ENCODE measurements at regions not wholly inside any gene's neighbourhood (a gene's known extent, or its start where the extent isn't known, plus 50 kb on each side); places are given as distances from the start of the nearest gene placed in this dataset.

DNA sequence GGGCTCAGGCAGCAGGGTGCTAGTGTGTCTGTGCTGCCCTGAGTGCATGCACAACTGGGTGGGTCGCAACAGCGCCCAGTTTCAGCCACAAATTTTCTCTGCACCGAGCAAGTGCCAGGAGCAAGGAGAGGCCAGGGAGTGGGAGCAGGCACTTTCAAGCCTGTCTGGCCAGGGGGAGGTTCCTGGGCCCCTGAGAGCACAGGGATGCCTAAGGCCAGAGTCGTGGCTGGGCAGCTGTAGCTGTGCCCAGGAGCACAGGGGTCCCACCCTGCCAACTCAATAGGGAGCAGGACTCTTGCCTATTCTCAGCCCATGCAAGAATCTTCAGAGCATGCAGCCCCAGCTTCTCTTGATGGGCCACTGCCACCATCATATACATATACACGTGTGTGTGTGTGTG lies 1577.4 kb downstream of the KCNT2 start:
- no peak overlapping the region for H3K4me3 ChIP-seq (ENCODE audit: low read depth, low read length)
- no peak for DNase-seq (ENCODE audit: low read depth)
- TF ChIP-seq, protein P1, sequence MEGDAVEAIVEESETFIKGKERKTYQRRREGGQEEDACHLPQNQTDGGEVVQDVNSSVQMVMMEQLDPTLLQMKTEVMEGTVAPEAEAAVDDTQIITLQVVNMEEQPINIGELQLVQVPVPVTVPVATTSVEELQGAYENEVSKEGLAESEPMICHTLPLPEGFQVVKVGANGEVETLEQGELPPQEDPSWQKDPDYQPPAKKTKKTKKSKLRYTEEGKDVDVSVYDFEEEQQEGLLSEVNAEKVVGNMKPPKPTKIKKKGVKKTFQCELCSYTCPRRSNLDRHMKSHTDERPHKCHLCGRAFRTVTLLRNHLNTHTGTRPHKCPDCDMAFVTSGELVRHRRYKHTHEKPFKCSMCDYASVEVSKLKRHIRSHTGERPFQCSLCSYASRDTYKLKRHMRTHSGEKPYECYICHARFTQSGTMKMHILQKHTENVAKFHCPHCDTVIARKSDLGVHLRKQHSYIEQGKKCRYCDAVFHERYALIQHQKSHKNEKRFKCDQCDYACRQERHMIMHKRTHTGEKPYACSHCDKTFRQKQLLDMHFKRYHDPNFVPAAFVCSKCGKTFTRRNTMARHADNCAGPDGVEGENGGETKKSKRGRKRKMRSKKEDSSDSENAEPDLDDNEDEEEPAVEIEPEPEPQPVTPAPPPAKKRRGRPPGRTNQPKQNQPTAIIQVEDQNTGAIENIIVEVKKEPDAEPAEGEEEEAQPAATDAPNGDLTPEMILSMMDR (IDR thresholded peaks at IDR 0.05; ENCODE audit: insufficient read depth, low read depth, low read length) = no peak

DNA sequence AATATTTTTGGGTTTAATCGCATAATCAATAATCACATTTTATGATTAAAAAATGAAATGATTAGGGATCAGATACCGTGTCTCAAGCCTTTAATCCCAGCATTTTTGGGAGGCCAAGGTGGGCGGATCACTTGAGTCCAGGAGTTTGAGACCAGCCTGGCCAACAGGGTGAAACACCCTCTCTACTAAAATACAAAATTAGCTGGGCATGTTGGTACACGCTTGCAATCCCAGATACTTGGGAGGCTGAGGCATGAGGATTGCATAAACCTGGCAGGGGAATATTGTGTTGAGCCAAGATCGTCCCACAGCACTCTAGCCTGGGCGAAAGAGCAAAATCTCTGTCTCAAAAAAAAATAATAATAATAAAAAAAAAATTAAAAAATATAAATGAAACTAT lies 1581.4 kb downstream of the KCNT2 start:
- DNase-seq (ENCODE audit: low read depth) = no peak
- TF ChIP-seq, protein P1 (IDR thresholded peaks at IDR 0.05; ENCODE audit: insufficient read depth, low read depth, low read length) = no peak
- no peak overlapping the region for H3K4me3 ChIP-seq (ENCODE audit: low read depth, low read length)

DNA sequence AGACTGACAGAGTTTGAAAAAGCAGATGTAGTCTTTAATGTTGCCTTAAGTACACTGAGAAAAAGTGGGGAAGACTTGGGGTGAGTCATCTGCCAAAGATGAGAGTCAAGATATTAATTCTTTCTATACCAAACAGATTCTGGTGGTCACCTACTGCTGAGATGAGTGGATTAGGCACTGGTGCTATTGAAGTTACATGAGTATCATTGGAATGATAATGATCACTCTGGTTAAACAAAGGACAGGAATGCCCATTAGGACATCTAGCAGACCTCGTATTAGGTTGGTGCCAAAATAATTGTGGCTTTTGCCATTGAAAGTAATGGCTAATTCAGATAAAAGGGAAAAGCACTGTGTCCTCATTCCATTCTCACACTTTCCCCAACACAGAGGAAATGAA lies 1588.9 kb downstream of the KCNT2 start:
- TF ChIP-seq, protein P1 (IDR thresholded peaks at IDR 0.05; ENCODE audit: insufficient read depth, low read depth, low read length) = no peak
- H3K4me3 ChIP-seq (ENCODE audit: low read depth, low read length) = no peak overlapping the region
- no peak for DNase-seq (ENCODE audit: low read depth)

DNA sequence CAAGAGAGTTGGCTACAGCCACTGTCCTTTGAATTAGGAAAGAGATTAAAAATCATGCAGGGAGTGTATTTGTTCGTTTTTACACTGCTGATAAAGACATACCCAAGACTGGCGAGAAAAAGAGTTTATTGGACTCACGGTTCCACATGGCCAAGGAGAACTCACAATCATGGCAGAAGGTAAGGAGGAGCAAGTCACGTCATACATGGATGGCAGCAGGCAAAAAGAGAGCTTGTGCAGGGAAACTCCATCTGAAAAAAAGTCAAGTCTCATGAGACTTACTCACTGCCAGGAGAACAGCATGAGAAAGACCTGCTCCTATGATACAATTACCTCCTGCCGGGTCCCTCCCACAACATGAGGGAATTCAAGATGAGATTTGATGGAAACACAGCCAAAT lies 1595.2 kb downstream of the KCNT2 start:
- no peak for DNase-seq (ENCODE audit: low read depth)
- no peak overlapping the region for H3K4me3 ChIP-seq (ENCODE audit: low read depth, low read length)
- TF ChIP-seq, protein P1 (IDR thresholded peaks at IDR 0.05; ENCODE audit: insufficient read depth, low read depth, low read length) = no peak

DNA sequence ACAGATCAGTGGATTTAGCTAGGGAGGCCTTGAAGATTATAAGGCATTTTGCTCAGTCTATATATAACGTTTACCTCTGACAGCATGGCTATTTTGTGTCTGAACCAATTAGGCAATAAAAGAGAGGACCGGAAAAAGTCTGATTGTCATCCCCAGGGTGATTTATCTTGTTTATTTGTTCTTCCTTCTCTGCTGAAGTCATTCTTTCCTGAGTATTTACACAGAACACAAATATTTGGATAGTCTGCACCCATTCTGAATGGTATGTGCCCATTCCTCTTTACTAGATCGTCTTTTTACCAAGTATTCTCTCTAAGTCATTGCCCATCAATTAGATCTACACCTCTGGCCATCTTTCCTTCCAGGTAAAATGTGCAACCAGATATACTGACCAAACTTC lies 1602.9 kb downstream of the KCNT2 start:
- TF ChIP-seq, protein P1 (IDR thresholded peaks at IDR 0.05; ENCODE audit: insufficient read depth, low read depth, low read length) = no peak
- no peak overlapping the region for H3K4me3 ChIP-seq (ENCODE audit: low read depth, low read length)
- no peak for DNase-seq (ENCODE audit: low read depth)

DNA sequence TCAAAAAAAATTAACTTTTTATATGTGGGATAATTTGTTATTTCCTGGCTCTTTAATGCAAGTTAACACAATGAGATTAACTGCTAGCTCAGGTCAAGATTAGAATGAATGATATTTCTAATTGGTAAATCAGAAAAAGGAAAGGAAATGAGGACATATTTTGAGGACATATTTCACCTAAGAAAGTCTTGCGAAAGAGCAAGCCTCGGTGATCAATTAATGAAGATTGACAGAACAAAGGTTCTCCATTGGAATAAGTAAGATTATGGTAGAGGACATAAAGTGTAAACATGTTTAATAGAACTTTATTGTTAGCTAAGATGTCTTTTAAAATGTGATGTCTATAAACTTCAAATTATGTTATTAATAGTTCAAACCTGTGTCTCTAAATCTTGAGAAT lies 1617.8 kb downstream of the KCNT2 start:
- TF ChIP-seq, protein P1 (IDR thresholded peaks at IDR 0.05; ENCODE audit: insufficient read depth, low read depth, low read length) = no peak
- H3K4me3 ChIP-seq (ENCODE audit: low read depth, low read length) = no peak overlapping the region
- no peak for DNase-seq (ENCODE audit: low read depth)

DNA sequence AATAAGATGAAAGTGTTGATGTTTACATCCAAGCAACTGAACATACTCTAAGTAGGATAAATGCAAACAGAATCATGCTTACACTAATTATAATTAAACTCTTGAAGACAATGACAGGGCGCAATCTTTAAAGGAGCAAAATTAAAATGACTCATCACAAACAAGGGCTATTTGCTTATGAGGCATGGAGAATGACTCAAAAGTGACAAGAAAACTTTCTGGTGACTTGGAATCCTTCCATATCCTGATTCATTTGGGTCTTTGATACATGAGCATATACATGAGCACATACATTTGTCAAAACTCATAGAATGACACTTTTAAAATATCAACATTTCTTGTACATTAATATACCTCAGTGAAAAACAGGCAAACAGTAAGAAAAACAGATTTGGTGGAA lies 1632.3 kb downstream of the KCNT2 start:
- TF ChIP-seq, protein P1 (IDR thresholded peaks at IDR 0.05; ENCODE audit: insufficient read depth, low read depth, low read length) = no peak
- no peak for DNase-seq (ENCODE audit: low read depth)
- H3K4me3 ChIP-seq (ENCODE audit: low read depth, low read length) = no peak overlapping the region

All from fibroblast of villous mesenchyme (primary cell).